ENCODE measurements at regions not wholly inside any gene's neighbourhood (a gene's known extent, or its start where the extent isn't known, plus 50 kb on each side); places are given as distances from the start of the nearest gene placed in this dataset.

DNA sequence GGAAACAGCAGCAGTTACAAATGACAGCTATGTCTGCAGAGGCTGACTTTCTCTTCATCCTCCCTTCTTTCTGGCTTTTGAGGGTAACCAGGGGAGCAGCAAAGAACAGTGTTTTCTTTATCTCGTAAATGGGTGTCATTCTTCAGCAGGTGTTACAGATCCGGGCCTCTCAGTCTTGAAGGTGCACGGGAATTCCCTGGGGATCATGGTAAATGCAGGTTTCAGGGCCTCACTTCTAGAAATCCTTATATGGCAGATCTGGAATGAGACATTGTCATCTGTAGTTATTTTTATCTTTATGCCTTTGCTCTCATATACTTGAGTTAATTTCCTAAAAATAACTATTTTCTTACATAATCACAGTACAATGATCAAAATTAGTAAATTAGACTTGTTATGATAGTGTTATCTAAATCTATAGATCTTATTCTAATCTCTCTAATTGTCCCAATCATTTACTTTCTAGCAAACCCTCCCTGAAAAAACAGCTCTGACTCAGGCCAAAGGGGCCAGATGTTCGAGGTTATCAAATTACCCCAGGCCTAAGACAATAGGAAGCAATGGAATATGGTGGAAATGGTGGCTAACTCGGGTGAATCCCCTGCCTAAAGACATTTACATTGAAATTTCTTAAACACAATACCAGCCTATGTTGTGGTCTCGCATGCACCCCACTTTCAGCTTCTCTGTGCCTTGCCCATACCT, 145.0 kb downstream of the CAND1 start:
- Histone ChIP-seq H3K4me3 (ENCODE audit: low read depth, low read length) (no peak overlapping the region), H3K27me3 (replicated peaks; ENCODE audit: control insufficient read depth, insufficient read depth, low read length) (no peaks in the 10 kb centered on the region), H3K9me3 (no peaks in the 10 kb centered on the region), H3K36me3 (ENCODE audit: control insufficient read depth, insufficient read depth, low read length) (no peaks in the 10 kb centered on the region), H3K4me1 (no peaks in the 10 kb centered on the region)
- Mint-ChIP-seq H3K4me1 (ENCODE audit: low read depth, unreplicated experiment) (no peaks in the 10 kb centered on the region), H3K4me3 (ENCODE audit: unreplicated experiment) (no peak overlapping the region), H3K27me3 (ENCODE audit: insufficient read depth, unreplicated experiment) (no peaks in the 10 kb centered on the region), H3K36me3 (ENCODE audit: insufficient read depth, unreplicated experiment) (no peaks in the 10 kb centered on the region), H3K9me3 (ENCODE audit: unreplicated experiment) (no peaks in the 10 kb centered on the region), H3K27ac (ENCODE audit: unreplicated experiment) (no peak overlapping the region)
- ChIA-PET CTCF (interaction anchor here (1.0 to 1.3 kb wide), 2 partner anchors 58 kb away, joined by 4 to 11 read pairs; no protein-coding TSS in a partner anchor), POLR2A (no interaction called here)
- DNase-seq: no peak
- intact Hi-C loops (cut with micrococcal nuclease; ENCODE audit: unreplicated experiment): no loop called here
- TF ChIP-seq, protein P1, sequence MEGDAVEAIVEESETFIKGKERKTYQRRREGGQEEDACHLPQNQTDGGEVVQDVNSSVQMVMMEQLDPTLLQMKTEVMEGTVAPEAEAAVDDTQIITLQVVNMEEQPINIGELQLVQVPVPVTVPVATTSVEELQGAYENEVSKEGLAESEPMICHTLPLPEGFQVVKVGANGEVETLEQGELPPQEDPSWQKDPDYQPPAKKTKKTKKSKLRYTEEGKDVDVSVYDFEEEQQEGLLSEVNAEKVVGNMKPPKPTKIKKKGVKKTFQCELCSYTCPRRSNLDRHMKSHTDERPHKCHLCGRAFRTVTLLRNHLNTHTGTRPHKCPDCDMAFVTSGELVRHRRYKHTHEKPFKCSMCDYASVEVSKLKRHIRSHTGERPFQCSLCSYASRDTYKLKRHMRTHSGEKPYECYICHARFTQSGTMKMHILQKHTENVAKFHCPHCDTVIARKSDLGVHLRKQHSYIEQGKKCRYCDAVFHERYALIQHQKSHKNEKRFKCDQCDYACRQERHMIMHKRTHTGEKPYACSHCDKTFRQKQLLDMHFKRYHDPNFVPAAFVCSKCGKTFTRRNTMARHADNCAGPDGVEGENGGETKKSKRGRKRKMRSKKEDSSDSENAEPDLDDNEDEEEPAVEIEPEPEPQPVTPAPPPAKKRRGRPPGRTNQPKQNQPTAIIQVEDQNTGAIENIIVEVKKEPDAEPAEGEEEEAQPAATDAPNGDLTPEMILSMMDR (IDR thresholded peaks at IDR 0.05; ENCODE audit: insufficient read depth in 1 of 2, low read depth in 1 of 2, low read length in 1 of 2, severe bottlenecking in 1 of 2, unreplicated experiment in 1 of 2): no peak
- no TSS peak for BruUV-seq (replicated peaks)

DNA sequence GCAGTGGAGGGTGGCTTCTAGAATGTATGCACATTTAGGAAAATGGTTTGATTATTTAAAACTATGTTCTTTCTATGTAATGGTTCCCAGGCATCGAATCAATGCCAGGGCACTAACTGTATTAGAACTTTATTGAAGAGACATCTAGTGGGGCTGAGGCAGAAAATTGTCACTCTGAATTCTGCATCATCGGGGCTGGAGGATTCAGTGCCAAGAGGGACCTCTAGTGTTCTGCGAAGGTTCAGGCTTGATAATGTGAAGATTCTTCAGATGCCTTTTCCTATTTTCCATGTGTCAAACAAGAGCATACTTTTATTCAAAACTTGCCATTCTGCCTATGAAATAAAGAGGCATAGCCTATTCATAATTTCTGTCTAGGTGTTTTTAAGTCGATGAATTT, 146.3 kb downstream of the CAND1 start:
- DNase-seq: peak in 1 of 2 experiments; percentile 20
- no peaks in the 10 kb centered on the region for H3K9me3 ChIP-seq
- no peaks in the 10 kb centered on the region for H3K27me3 ChIP-seq (replicated peaks; ENCODE audit: control insufficient read depth, insufficient read depth, low read length)
- CTCF ChIA-PET: interaction anchor here (1.3 kb wide), 1 partner anchor 60 kb away, joined by 11 read pairs; no protein-coding TSS in a partner anchor
- TF ChIP-seq, protein P1 (IDR thresholded peaks at IDR 0.05; ENCODE audit: insufficient read depth in 1 of 2, low read depth in 1 of 2, low read length in 1 of 2, severe bottlenecking in 1 of 2, unreplicated experiment in 1 of 2): peak in 1 of 2 experiments; percentile 64
- Mint-ChIP-seq H3K27me3 (ENCODE audit: insufficient read depth, unreplicated experiment) (no peaks in the 10 kb centered on the region), H3K9me3 (ENCODE audit: unreplicated experiment) (no peaks in the 10 kb centered on the region), H3K27ac (ENCODE audit: unreplicated experiment) (no peak overlapping the region), H3K4me3 (ENCODE audit: unreplicated experiment) (no peak overlapping the region), H3K36me3 (ENCODE audit: insufficient read depth, unreplicated experiment) (no peaks in the 10 kb centered on the region), H3K4me1 (ENCODE audit: low read depth, unreplicated experiment) (peaks cover 2% of the 10 kb centered on the region)
- BruUV-seq (replicated peaks): no TSS peak
- no peak overlapping the region for H3K4me3 ChIP-seq (ENCODE audit: low read depth, low read length)
- no peaks in the 10 kb centered on the region for H3K4me1 ChIP-seq
- intact Hi-C loops (cut with micrococcal nuclease; ENCODE audit: unreplicated experiment): loop anchor here (1.0 kb wide), 1 partner anchor 59 kb away; no protein-coding TSS in a partner anchor
- H3K36me3 ChIP-seq (ENCODE audit: control insufficient read depth, insufficient read depth, low read length): no peaks in the 10 kb centered on the region
- POLR2A ChIA-PET: no interaction called here

DNA sequence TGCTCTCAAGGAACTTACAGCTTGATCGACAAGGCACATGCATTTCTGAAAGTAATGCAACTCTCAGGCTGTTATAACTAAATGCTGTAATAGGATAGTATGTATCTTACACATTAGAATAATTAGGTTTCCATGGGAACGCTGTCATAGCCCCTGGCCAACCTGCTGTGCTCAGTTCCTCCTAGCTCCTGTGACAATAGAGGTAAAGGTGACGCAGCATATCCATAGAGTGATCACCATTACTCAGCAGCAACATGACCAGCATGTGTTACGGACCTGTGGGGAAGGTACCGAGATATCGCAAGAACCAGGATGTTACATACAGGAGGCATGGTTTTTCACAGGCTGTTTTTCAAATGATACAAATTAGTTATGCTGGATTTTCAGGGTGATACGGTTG, 150.7 kb downstream of the CAND1 start:
- no peak overlapping the region for H3K27ac Mint-ChIP-seq (ENCODE audit: unreplicated experiment)
- no TSS peak for BruUV-seq (replicated peaks)
- ChIA-PET CTCF (no interaction called here), POLR2A (no interaction called here)
- TF ChIP-seq, protein P1 (IDR thresholded peaks at IDR 0.05; ENCODE audit: insufficient read depth in 1 of 2, low read depth in 1 of 2, low read length in 1 of 2, severe bottlenecking in 1 of 2, unreplicated experiment in 1 of 2): no peak
- Histone ChIP-seq H3K9me3 (no peaks in the 10 kb centered on the region), H3K4me3 (ENCODE audit: low read depth, low read length) (no peak overlapping the region), H3K27me3 (replicated peaks; ENCODE audit: control insufficient read depth, insufficient read depth, low read length) (no peaks in the 10 kb centered on the region), H3K4me1 (no peaks in the 10 kb centered on the region), H3K36me3 (ENCODE audit: control insufficient read depth, insufficient read depth, low read length) (no peaks in the 10 kb centered on the region)
- H3K9me3 Mint-ChIP-seq (ENCODE audit: unreplicated experiment): no peaks in the 10 kb centered on the region
- no peaks in the 10 kb centered on the region for H3K27me3 Mint-ChIP-seq (ENCODE audit: insufficient read depth, unreplicated experiment)
- no peaks in the 10 kb centered on the region for H3K36me3 Mint-ChIP-seq (ENCODE audit: insufficient read depth, unreplicated experiment)
- H3K4me1 Mint-ChIP-seq (ENCODE audit: low read depth, unreplicated experiment): peaks cover 6% of the 10 kb centered on the region
- DNase-seq: no peak
- H3K4me3 Mint-ChIP-seq (ENCODE audit: unreplicated experiment): no peak overlapping the region
- intact Hi-C loops (cut with micrococcal nuclease; ENCODE audit: unreplicated experiment): no loop called here

Measured in Caco-2 (cell line).